WTC11 (cell line): ENCODE measurements at regions not wholly inside any gene's neighbourhood (a gene's known extent, or its start where the extent isn't known, plus 50 kb on each side); places are given as distances from the start of the nearest gene placed in this dataset.

Experiments
- ATAC-seq: fragments of 200-7000 bp; cut with Tn5 transposase; 2 replicates; pipeline ENCODE4 v1.10.0; 2021; ENCODE audit warnings: mild to moderate bottlenecking, moderate library complexity
- CTCF ChIA-PET: fragments of 300-600 bp; sonication (Branson Sonifier 250); formaldehyde crosslinking; loops from one replicate; lab custom pipeline; 2021; ENCODE audit warnings: antibody characterized with exemption; lab: Charles Lee
- POLR2A ChIA-PET: fragments of 350-600 bp; sonication (Branson Sonifier 250); formaldehyde crosslinking; loops from one replicate; lab custom pipeline; 2021; ENCODE audit warnings: antibody characterized with exemption; lab: Charles Lee
- DNase-seq: peaks from one replicate; pipeline ENCODE4 v3.0.0; 2021; ENCODE audit warnings: low spot score
- H3K27ac Mint-ChIP-seq: 2 replicates; pipeline ENCODE4 v1.8.0; 2021; ENCODE audit warnings: mixed read lengths
- H3K27me3 Mint-ChIP-seq: 2 replicates; pipeline ENCODE4 v1.8.0; 2021; ENCODE audit warnings: low read depth, mild to moderate bottlenecking, moderate library complexity, mixed read lengths
- H3K36me3 Mint-ChIP-seq: 2 replicates; pipeline ENCODE4 v1.8.0; 2021; ENCODE audit warnings: mixed read lengths
- H3K4me1 Mint-ChIP-seq: 2 replicates; pipeline ENCODE4 v1.8.0; 2022; ENCODE audit warnings: mixed read lengths
- H3K4me3 Mint-ChIP-seq: 2 replicates; pipeline ENCODE4 v1.8.0; 2021; ENCODE audit warnings: mild to moderate bottlenecking, moderate library complexity, mixed read lengths
- H3K9me3 Mint-ChIP-seq: 2 replicates; pipeline ENCODE4 v1.8.0; 2021; ENCODE audit warnings: mixed read lengths
- CDX4 ChIP-seq: fragments of 250-450 bp; sonication (Bioruptor Pico); IDR thresholded peaks from 2 replicates; pipeline ENCODE4 v1.9.0; 2021; ENCODE audit warnings: moderate library complexity, mild to moderate bottlenecking, inconsistent platforms, borderline replicate concordance
- CREB1 ChIP-seq: sonication (generic); formaldehyde crosslinking; IDR thresholded peaks from 2 replicates; pipeline ENCODE4 v1.8.0; 2023; ENCODE audit warnings: mild to moderate bottlenecking, missing genetic modification reagents
- FOXJ3 ChIP-seq: sonication (generic); formaldehyde crosslinking; IDR thresholded peaks from 2 replicates; pipeline ENCODE4 v1.9.0; 2021; ENCODE audit warnings: missing genetic modification reagents, mild to moderate bottlenecking, borderline replicate concordance
- FOXP4 ChIP-seq: sonication (generic); formaldehyde crosslinking; IDR thresholded peaks from 2 replicates; pipeline ENCODE4 v1.8.0; 2022; ENCODE audit warnings: mild to moderate bottlenecking, missing genetic modification reagents
- IRF2 ChIP-seq: sonication (generic); formaldehyde crosslinking; IDR thresholded peaks from 2 replicates; pipeline ENCODE4 v1.8.0; 2022; ENCODE audit warnings: low read depth, missing genetic modification reagents, borderline replicate concordance
- JUN ChIP-seq: sonication (generic); formaldehyde crosslinking; IDR thresholded peaks from 2 replicates; pipeline ENCODE4 v1.8.0; 2023; ENCODE audit warnings: mild to moderate bottlenecking, missing genetic modification reagents
- MAX ChIP-seq: sonication (generic); formaldehyde crosslinking; IDR thresholded peaks from 2 replicates; pipeline ENCODE4 v1.8.0; 2022; ENCODE audit warnings: mild to moderate bottlenecking, missing genetic modification reagents
- MYBL2 ChIP-seq: sonication (generic); formaldehyde crosslinking; IDR thresholded peaks from 2 replicates; pipeline ENCODE4 v1.8.1; 2023; ENCODE audit warnings: mild to moderate bottlenecking, moderate library complexity, missing genetic modification reagents
- NFE2L1 ChIP-seq: sonication (generic); formaldehyde crosslinking; IDR thresholded peaks from 2 replicates; pipeline ENCODE4 v1.8.1; 2023; ENCODE audit warnings: missing genetic modification reagents
- NR2C2 ChIP-seq: sonication (generic); formaldehyde crosslinking; IDR thresholded peaks from 2 replicates; pipeline ENCODE4 v1.8.0; 2022; ENCODE audit warnings: mild to moderate bottlenecking, missing genetic modification reagents
- NR3C1 ChIP-seq: sonication (generic); formaldehyde crosslinking; conservative IDR thresholded peaks from 2 replicates; pipeline ENCODE4 v1.8.1; 2023; ENCODE audit warnings: low read depth, mild to moderate bottlenecking, missing genetic modification reagents
- SMAD4 ChIP-seq: sonication (generic); formaldehyde crosslinking; IDR thresholded peaks from 2 replicates; pipeline ENCODE4 v1.8.0; 2022; ENCODE audit warnings: mild to moderate bottlenecking, missing genetic modification reagents
- SOX15 ChIP-seq: fragments of 250-450 bp; sonication (Bioruptor Pico); IDR thresholded peaks from 2 replicates; pipeline ENCODE4 v1.9.0; 2021; ENCODE audit warnings: mild to moderate bottlenecking
- STAT6 ChIP-seq: sonication (generic); formaldehyde crosslinking; conservative IDR thresholded peaks from 2 replicates; pipeline ENCODE4 v1.8.1; 2023; ENCODE audit warnings: mild to moderate bottlenecking, low read depth, missing genetic modification reagents, moderate library complexity
- TP53 ChIP-seq: sonication (generic); formaldehyde crosslinking; IDR thresholded peaks from 2 replicates; pipeline ENCODE4 v1.8.1; 2023; ENCODE audit warnings: mild to moderate bottlenecking, missing genetic modification reagents
- USF1 ChIP-seq: sonication (generic); formaldehyde crosslinking; IDR thresholded peaks from 2 replicates; pipeline ENCODE4 v1.8.0; 2022; ENCODE audit warnings: mild to moderate bottlenecking, missing genetic modification reagents
- USF2 ChIP-seq: sonication (generic); formaldehyde crosslinking; IDR thresholded peaks from 2 replicates; pipeline ENCODE4 v1.8.1; 2023; ENCODE audit warnings: mild to moderate bottlenecking, missing genetic modification reagents, moderate library complexity
- ZBTB21 ChIP-seq: sonication (generic); formaldehyde crosslinking; IDR thresholded peaks from 2 replicates; pipeline ENCODE4 v1.8.1; 2023; ENCODE audit warnings: mild to moderate bottlenecking, missing genetic modification reagents, borderline replicate concordance
- ZNF232 ChIP-seq: sonication (generic); formaldehyde crosslinking; IDR thresholded peaks from 2 replicates; pipeline ENCODE4 v1.8.0; 2022; ENCODE audit warnings: mild to moderate bottlenecking, missing genetic modification reagents
- ZNF317 ChIP-seq: sonication (generic); formaldehyde crosslinking; IDR thresholded peaks from 2 replicates; pipeline ENCODE4 v1.8.1; 2023; ENCODE audit warnings: low read depth, mild to moderate bottlenecking, moderate library complexity, missing genetic modification reagents, borderline replicate concordance
- ZNF416 ChIP-seq: fragments of 250-450 bp; sonication (Bioruptor Pico); IDR thresholded peaks from 2 replicates; pipeline ENCODE4 v1.9.0; 2021; ENCODE audit warnings: mild to moderate bottlenecking, inconsistent platforms
- ZNF512 ChIP-seq: sonication (generic); formaldehyde crosslinking; IDR thresholded peaks from 2 replicates; pipeline ENCODE4 v1.8.1; 2022; ENCODE audit warnings: missing genetic modification reagents, borderline replicate concordance
- ZSCAN18 ChIP-seq: fragments of 250-450 bp; sonication (Bioruptor Pico); IDR thresholded peaks from 2 replicates; pipeline ENCODE4 v2.1.2; 2022; ENCODE audit warnings: mild to moderate bottlenecking, moderate library complexity

GRCh38 chr7:88484551-88484950 lies 177.9 kb upstream of the STEAP4 start:
- H3K9me3 Mint-ChIP-seq: peaks cover 8% of the 10 kb centered on the region
- no peak overlapping the region for H3K4me3 Mint-ChIP-seq
- TF ChIP-seq NR3C1 (no peak), SMAD4 (CRISPR knock-in tag) (no peak), FOXP4 (CRISPR knock-in tag) (no peak), IRF2 (CRISPR knock-in tag) (no peak), ZSCAN18 (CRISPR knock-in tag) (no peak)
- TF ChIP-seq, all 79 proteins: peak for 0
- CTCF ChIA-PET: no interaction called here
- no peak for DNase-seq
- ATAC-seq: no peak
- Mint-ChIP-seq H3K27me3 (no peaks in the 10 kb centered on the region), H3K27ac (no peak overlapping the region), H3K4me1 (peaks cover 5% of the 10 kb centered on the region), H3K36me3 (no peaks in the 10 kb centered on the region)
- POLR2A ChIA-PET: no interaction called here

GRCh38 chr7:88480896-88481295 lies 174.2 kb upstream of the STEAP4 start:
- no peak for TF ChIP-seq JUN (CRISPR knock-in tag)
- no peak for TF ChIP-seq ZBTB21
- no peak for TF ChIP-seq ZNF232 (CRISPR knock-in tag)
- no peak for TF ChIP-seq STAT6
- TF ChIP-seq NR2C2: no peak
- TF ChIP-seq ZNF512 (CRISPR knock-in tag): no peak

GRCh38 chr7:88480271-88480670 lies 173.6 kb upstream of the STEAP4 start:
- H3K36me3 Mint-ChIP-seq: no peaks in the 10 kb centered on the region
- ChIA-PET CTCF (interaction anchor here (0.6 to 1.0 kb wide), 2 partner anchors 81 to 237 kb away, joined by 3 read pairs; no protein-coding TSS in a partner anchor), POLR2A (no interaction called here)
- peaks cover 5% of the 10 kb centered on the region for H3K4me1 Mint-ChIP-seq
- no peak overlapping the region for H3K4me3 Mint-ChIP-seq
- no peaks in the 10 kb centered on the region for H3K9me3 Mint-ChIP-seq
- no peaks in the 10 kb centered on the region for H3K27me3 Mint-ChIP-seq
- H3K27ac Mint-ChIP-seq: no peak overlapping the region
- DNase-seq: no peak
- no peak for ATAC-seq
- TF ChIP-seq FOXJ3 (no peak), TP53 (CRISPR knock-in tag) (no peak), SOX15 (no peak), ZNF317 (CRISPR knock-in tag) (no peak), CDX4 (CRISPR knock-in tag) (no peak), MYBL2 (CRISPR knock-in tag) (no peak), MAX (CRISPR knock-in tag) (no peak), ZNF416 (CRISPR knock-in tag) (no peak), NFE2L1 (CRISPR knock-in tag) (no peak), CREB1 (CRISPR knock-in tag) (no peak), USF1 (CRISPR knock-in tag) (no peak), USF2 (no peak)

More at GRCh38 chr7:88480896-88481295, 174.2 kb upstream of the STEAP4 start:
- H3K9me3 Mint-ChIP-seq: no peaks in the 10 kb centered on the region
- POLR2A ChIA-PET: no interaction called here
- H3K4me1 Mint-ChIP-seq: peaks cover 5% of the 10 kb centered on the region
- no peak overlapping the region; the same call in 1 of the 2 replicates for H3K27ac Mint-ChIP-seq
- H3K4me3 Mint-ChIP-seq: no peak overlapping the region
- no peaks in the 10 kb centered on the region for H3K27me3 Mint-ChIP-seq
- ATAC-seq: no peak
- no peaks in the 10 kb centered on the region for H3K36me3 Mint-ChIP-seq
- no peak for DNase-seq
- CTCF ChIA-PET: interaction anchor here (1.0 kb wide), 1 partner anchor 238 kb away, joined by 3 read pairs; no protein-coding TSS in a partner anchor
